ENCODE measurements at regions not wholly inside any gene's neighbourhood (a gene's known extent, or its start where the extent isn't known, plus 50 kb on each side); places are given as distances from the start of the nearest gene placed in this dataset.

GRCh38 chr3:73143401-73143800, 81.9 kb downstream of the EBLN2 start:
- WGBS, 2 experiments (ENCODE audit: extremely low coverage in 1 of 2, insufficient coverage in 1 of 2, insufficient read length in 1 of 2, insufficient replicate concordance in 2 of 2, low coverage in 1 of 2, low lambda C conversion rate in 2 of 2, missing lambda C conversion rate in 1 of 2): 83% methylated on average over 4 of the region's 4 CpGs; no CpG with 5 or more reads in 1 of the 2 experiments
- no peaks in the 10 kb centered on the region for H3K23me2 ChIP-seq (ENCODE audit: low read depth, low read length)
- H2BK20ac ChIP-seq (ENCODE audit: low read length): no peak overlapping the region
- no peak overlapping the region for H2BK120ac ChIP-seq (replicated peaks; ENCODE audit: low read depth, low read length)
- no peak for TF ChIP-seq CREB1 (IDR thresholded peaks at IDR 0.05)
- no peak for TF ChIP-seq POLR2AphosphoS5 (IDR thresholded peaks at IDR 0.05; ENCODE audit: low read depth, low read length)
- TF ChIP-seq RFX5 (IDR thresholded peaks at IDR 0.05; ENCODE audit: borderline replicate concordance, low read depth, low read length): no peak
- TF ChIP-seq TAF1 (IDR thresholded peaks at IDR 0.05; ENCODE audit: low read depth, low read length): no peak
- TF ChIP-seq RBBP5 (IDR thresholded peaks at IDR 0.05; ENCODE audit: borderline replicate concordance, low read depth, low read length): no peak
- TF ChIP-seq NRF1 (IDR thresholded peaks at IDR 0.05; ENCODE audit: low read depth, low read length): no peak
- no peak for TF ChIP-seq E2F6 (IDR thresholded peaks at IDR 0.05)
- no peak for TF ChIP-seq TEAD4 (IDR thresholded peaks at IDR 0.05; ENCODE audit: low read depth, low read length)
- H3K56ac ChIP-seq (replicated peaks; ENCODE audit: insufficient read length, low read depth, low read length): no peak overlapping the region
- no peak overlapping the region for H2AK5ac ChIP-seq (ENCODE audit: low read depth, low read length)
- H4K20me1 ChIP-seq (replicated peaks in 1 of 2; ENCODE audit: control insufficient read depth in 1 of 2, insufficient read depth in 2 of 2, low read length in 2 of 2): no peaks in the 10 kb centered on the region
- H3K79me1 ChIP-seq (ENCODE audit: low read depth, low read length): no peaks in the 10 kb centered on the region
- no peak overlapping the region for H3K14ac ChIP-seq (ENCODE audit: insufficient read length)
- no peaks in the 10 kb centered on the region for H3K9me3 ChIP-seq (ENCODE audit: insufficient read depth in 2 of 2, low read depth in 1 of 2, low read length in 1 of 2)
- H3K36me3 ChIP-seq (ENCODE audit: control insufficient read depth in 2 of 4, insufficient read depth in 4 of 4, low read length in 3 of 4): no peaks in the 10 kb centered on the region
- no peak overlapping the region for H3K4me2 ChIP-seq (ENCODE audit: insufficient read depth in 1 of 2, low read depth in 2 of 2, low read length in 2 of 2)
- H3K4me1 ChIP-seq (replicated peaks in 1 of 4; ENCODE audit: control insufficient read depth in 3 of 4, insufficient read depth in 4 of 4, low read length in 3 of 4): no peaks in the 10 kb centered on the region
- H3K4ac ChIP-seq (replicated peaks; ENCODE audit: insufficient read length, low read depth, low read length): no peak overlapping the region
- CTCF ChIA-PET (ENCODE audit: partially characterized antibody): interaction anchor here (0.8 to 2.7 kb wide), 5 partner anchors 10 to 359 kb away, joined by 3 to 7 read pairs (median 3); no protein-coding TSS in a partner anchor
- no peak overlapping the region for H3K27ac ChIP-seq (ENCODE audit: low read depth, low read length)
- FAIRE-seq (no peak), DNase-seq (ENCODE audit: low read depth in 1 of 2, low spot score in 2 of 2) (no peak)
- H3K27me3 ChIP-seq (replicated peaks in 1 of 4; ENCODE audit: control insufficient read depth in 3 of 4, extremely low read depth in 1 of 4, insufficient read depth in 3 of 4, low read length in 3 of 4): no peaks in the 10 kb centered on the region
- no peak overlapping the region for H4K5ac ChIP-seq (ENCODE audit: insufficient read length, low read depth, low read length)
- no peak overlapping the region for H3K23ac ChIP-seq (ENCODE audit: insufficient read length)
- H3K4me3 ChIP-seq (ENCODE audit: extremely low read depth in 1 of 4, insufficient read depth in 2 of 4, low read depth in 3 of 4, low read length in 4 of 4): no peak overlapping the region
- H2BK12ac ChIP-seq (ENCODE audit: low read depth, low read length): no peak overlapping the region
- no peak overlapping the region for H3K18ac ChIP-seq (ENCODE audit: extremely low read depth, low read length)
- H3K9ac ChIP-seq (replicated peaks in 1 of 4; ENCODE audit: extremely low read depth in 1 of 4, low read depth in 3 of 4, low read length in 3 of 4): no peak overlapping the region
- no peak overlapping the region for H4K91ac ChIP-seq (replicated peaks; ENCODE audit: insufficient read length, low read length)
- POLR2A ChIA-PET (ENCODE audit: partially characterized antibody): no interaction called here
- H2AFZ ChIP-seq (ENCODE audit: low read length): no peak overlapping the region
- no peak overlapping the region for H2BK15ac ChIP-seq (ENCODE audit: low read length)
- H3K79me2 ChIP-seq (ENCODE audit: control insufficient read depth in 1 of 2, insufficient read depth in 2 of 2, low read length in 2 of 2): no peaks in the 10 kb centered on the region
- no peak overlapping the region for H2BK5ac ChIP-seq (ENCODE audit: low read depth, low read length)
- no peak overlapping the region for H4K8ac ChIP-seq (ENCODE audit: extremely low read depth, insufficient read depth, low read length)
